ENCODE measurements at regions not wholly inside any gene's neighbourhood (a gene's known extent, or its start where the extent isn't known, plus 50 kb on each side); places are given as distances from the start of the nearest gene placed in this dataset.

- in situ Hi-C loops (cut with HindIII; ENCODE audit: low pct_unique_long_range_greater_than_20kb, low sequenced_read_pairs) (no loop called here), intact Hi-C loops (cut with micrococcal nuclease; ENCODE audit: unreplicated experiment) (no loop called here)
- ChIA-PET CTCF (no interaction called here), POLR2A (no interaction called here)
- no TSS peak for BruUV-seq (replicated peaks)
- Histone ChIP-seq H3K4me3 (ENCODE audit: low read depth in 2 of 2, low read length in 2 of 2) (no peak overlapping the region), H3K4me1 (ENCODE audit: control insufficient read depth, insufficient read depth, low read length) (peaks cover 7% of the 10 kb centered on the region; the same call in 1 of the 2 replicates), H3K27ac (ENCODE audit: low read length) (no peak overlapping the region), H3K9me3 (ENCODE audit: control insufficient read depth, insufficient read depth, low read depth, low read length) (no peaks in the 10 kb centered on the region), H3K36me3 (ENCODE audit: control insufficient read depth, insufficient read depth, low read length) (no peaks in the 10 kb centered on the region), H3K27me3 (ENCODE audit: control insufficient read depth, insufficient read depth, low read length) (no peaks in the 10 kb centered on the region)
- TF ChIP-seq CTCF (IDR thresholded peaks at IDR 0.05) (no peak), TCF7L2 (IDR thresholded peaks at IDR 0.05; ENCODE audit: low read depth, low read length) (no peak), POLR2AphosphoS5 (IDR thresholded peaks at IDR 0.05; ENCODE audit: low read depth, low read length) (no peak), SIN3A (IDR thresholded peaks at IDR 0.05; ENCODE audit: borderline replicate concordance, insufficient read depth, low read depth, low read length) (no peak)
- TF ChIP-seq, protein P1, sequence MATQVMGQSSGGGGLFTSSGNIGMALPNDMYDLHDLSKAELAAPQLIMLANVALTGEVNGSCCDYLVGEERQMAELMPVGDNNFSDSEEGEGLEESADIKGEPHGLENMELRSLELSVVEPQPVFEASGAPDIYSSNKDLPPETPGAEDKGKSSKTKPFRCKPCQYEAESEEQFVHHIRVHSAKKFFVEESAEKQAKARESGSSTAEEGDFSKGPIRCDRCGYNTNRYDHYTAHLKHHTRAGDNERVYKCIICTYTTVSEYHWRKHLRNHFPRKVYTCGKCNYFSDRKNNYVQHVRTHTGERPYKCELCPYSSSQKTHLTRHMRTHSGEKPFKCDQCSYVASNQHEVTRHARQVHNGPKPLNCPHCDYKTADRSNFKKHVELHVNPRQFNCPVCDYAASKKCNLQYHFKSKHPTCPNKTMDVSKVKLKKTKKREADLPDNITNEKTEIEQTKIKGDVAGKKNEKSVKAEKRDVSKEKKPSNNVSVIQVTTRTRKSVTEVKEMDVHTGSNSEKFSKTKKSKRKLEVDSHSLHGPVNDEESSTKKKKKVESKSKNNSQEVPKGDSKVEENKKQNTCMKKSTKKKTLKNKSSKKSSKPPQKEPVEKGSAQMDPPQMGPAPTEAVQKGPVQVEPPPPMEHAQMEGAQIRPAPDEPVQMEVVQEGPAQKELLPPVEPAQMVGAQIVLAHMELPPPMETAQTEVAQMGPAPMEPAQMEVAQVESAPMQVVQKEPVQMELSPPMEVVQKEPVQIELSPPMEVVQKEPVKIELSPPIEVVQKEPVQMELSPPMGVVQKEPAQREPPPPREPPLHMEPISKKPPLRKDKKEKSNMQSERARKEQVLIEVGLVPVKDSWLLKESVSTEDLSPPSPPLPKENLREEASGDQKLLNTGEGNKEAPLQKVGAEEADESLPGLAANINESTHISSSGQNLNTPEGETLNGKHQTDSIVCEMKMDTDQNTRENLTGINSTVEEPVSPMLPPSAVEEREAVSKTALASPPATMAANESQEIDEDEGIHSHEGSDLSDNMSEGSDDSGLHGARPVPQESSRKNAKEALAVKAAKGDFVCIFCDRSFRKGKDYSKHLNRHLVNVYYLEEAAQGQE (IDR thresholded peaks at IDR 0.05; ENCODE audit: insufficient read depth in 1 of 2, low read depth in 2 of 2, low read length in 1 of 2) = no peak
- no peak for DNase-seq (ENCODE audit: low read depth, low spot score)
- ATAC-seq = no peak
Measured at GRCh38 chr15:39142500-39142899, 438.4 kb upstream of the THBS1 start.

GRCh38 chr15:39143479-39143878 is 437.4 kb upstream of the THBS1 start:
- DNase-seq (ENCODE audit: low read depth, low spot score) (no peak), ATAC-seq (no peak)
- no TSS peak for BruUV-seq (replicated peaks)
- Histone ChIP-seq H3K27me3 (ENCODE audit: control insufficient read depth, insufficient read depth, low read length) (no peaks in the 10 kb centered on the region), H3K4me1 (ENCODE audit: control insufficient read depth, insufficient read depth, low read length) (peaks cover 7% of the 10 kb centered on the region; the same call in 1 of the 2 replicates), H3K27ac (ENCODE audit: low read length) (no peak overlapping the region), H3K9me3 (ENCODE audit: control insufficient read depth, insufficient read depth, low read depth, low read length) (no peaks in the 10 kb centered on the region), H3K4me3 (ENCODE audit: low read depth in 2 of 2, low read length in 2 of 2) (no peak overlapping the region), H3K36me3 (ENCODE audit: control insufficient read depth, insufficient read depth, low read length) (no peaks in the 10 kb centered on the region)
- ChIA-PET CTCF (no interaction called here), POLR2A (no interaction called here)
- intact Hi-C loops (cut with micrococcal nuclease; ENCODE audit: unreplicated experiment) = no loop called here
- TF ChIP-seq CTCF (IDR thresholded peaks at IDR 0.05) (no peak), POLR2AphosphoS5 (IDR thresholded peaks at IDR 0.05; ENCODE audit: low read depth, low read length) (no peak), SIN3A (IDR thresholded peaks at IDR 0.05; ENCODE audit: borderline replicate concordance, insufficient read depth, low read depth, low read length) (no peak), TCF7L2 (IDR thresholded peaks at IDR 0.05; ENCODE audit: low read depth, low read length) (no peak)
- TF ChIP-seq, protein P1 (IDR thresholded peaks at IDR 0.05; ENCODE audit: insufficient read depth in 1 of 2, low read depth in 2 of 2, low read length in 1 of 2) = no peak
- in situ Hi-C loops (cut with HindIII; ENCODE audit: low pct_unique_long_range_greater_than_20kb, low sequenced_read_pairs) = no loop called here

Measured in Panc1 (cell line).